Fibroblast of skin of right quadriceps (primary cell): ENCODE measurements at regions not wholly inside any gene's neighbourhood (a gene's known extent, or its start where the extent isn't known, plus 50 kb on each side); places are given as distances from the start of the nearest gene placed in this dataset.
"Not testable (repeated sequence)": the region's sequence is repeated elsewhere in the genome, so short reads cannot be mapped to it uniquely, and the experiment has no call there.

ENCODE experiments used
- DNase-seq: peaks from one replicate; pipeline ENCODE4 v3.0.0-alpha.2; 2013

DNA sequence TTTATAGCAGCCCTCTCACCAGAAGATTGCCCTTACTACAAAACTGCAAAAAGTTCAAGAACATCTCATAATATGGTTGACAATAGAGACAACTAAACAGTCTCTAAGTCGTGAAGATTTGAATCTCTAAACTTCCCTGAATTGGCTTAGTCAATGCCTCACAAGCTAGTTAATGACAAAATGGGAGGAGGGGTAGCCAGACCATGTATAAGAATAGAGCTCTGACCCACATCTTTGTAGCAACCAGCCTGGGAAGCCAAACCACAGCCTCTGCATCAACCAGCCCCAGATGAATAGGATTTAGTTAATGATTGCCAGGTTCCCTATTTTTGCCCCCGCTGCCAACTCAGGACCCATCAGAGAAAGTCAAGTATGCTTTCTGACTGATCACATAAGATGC lies 1265.9 kb upstream of the PCDH10 start:
- DNase-seq: peak; percentile 1

DNA sequence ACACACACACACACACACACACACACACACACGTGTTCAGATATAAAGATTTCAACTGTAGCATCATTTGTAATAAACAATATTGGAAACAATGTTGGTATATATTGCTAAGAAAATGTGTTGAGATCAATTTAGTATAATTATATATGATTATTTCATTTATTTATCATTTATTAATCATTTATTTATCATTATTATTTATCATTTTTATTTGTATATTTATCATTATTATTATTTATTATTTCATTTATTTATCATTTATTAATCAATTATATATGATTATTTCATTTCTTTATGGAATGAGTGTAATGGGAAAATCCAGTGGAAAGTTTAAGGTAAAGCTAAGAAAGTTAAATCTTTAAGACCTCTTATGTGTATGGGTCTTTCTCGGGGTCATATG lies 1223.4 kb upstream of the PCDH10 start:
- DNase-seq: not testable (repeated sequence)

DNA sequence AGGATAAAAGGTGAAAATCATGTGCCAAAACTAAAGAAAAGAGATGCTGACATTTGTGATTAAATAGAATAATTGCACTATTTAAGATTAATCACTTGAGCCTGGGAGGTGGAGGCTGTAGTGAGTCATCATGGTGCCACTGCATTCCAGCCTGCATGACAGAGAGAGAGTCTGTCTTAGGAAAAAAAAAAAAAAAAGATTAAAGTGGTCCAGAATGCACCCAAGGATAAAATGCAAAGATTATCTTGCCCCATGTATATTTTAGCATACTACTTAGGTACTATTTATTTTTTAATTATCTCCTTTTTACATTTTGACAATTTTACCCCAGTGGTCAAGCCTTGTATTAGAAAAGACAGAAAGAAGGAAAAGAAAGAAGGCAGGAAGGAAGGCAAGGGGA lies 1181.4 kb upstream of the PCDH10 start:
- peak; percentile 56 for DNase-seq

- DNase-seq: no peak
Measured at GRCh38 chr4:131974730-131975129, 1174.4 kb upstream of the PCDH10 start.

GRCh38 chr4:131975276-131976132 lies 1173.6 kb upstream of the PCDH10 start:
- DNase-seq: not testable (repeated sequence)

DNA sequence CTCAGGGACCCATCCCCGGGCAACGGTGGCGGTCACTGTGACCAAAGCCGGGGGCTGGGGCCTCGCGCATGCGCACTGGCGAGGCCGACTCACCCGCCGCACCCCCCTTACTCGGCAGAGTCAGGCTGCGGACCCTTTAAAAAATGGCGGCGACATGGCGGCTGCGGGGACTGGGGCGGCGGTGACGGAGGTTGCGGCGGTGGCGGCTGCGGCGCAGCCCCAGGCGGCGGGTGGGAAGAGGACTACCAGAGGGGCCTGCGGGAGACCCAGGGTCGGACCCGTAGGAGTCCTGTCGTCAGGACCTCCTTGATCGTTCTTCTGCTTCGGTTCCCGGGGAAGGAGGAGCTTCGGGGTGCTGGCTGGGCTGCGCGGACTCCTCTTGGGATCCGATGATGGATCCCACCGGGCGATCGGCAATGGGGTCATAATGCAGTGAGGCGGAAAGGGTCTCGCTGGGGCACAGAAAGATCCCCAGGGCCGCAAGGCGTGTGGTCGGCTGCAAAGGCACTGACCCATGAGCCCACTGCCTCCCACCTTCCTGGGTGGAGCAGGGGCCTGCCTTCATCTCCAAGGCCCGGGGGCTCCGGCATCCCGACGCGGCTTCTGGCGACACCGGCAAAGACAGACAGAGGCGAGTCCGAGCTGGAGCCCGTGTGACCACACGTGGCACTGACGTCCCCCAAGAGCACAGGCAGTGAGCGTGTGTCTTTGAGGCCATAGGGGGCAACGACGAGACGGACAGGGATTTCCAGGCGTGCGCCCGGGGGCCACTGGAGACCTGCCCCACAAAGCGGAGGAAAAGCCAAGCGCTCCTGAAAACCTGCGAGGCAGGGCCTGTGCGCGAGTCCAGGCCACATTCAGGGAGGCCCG lies 1172.7 kb upstream of the PCDH10 start:
- not testable (repeated sequence) for DNase-seq

DNA sequence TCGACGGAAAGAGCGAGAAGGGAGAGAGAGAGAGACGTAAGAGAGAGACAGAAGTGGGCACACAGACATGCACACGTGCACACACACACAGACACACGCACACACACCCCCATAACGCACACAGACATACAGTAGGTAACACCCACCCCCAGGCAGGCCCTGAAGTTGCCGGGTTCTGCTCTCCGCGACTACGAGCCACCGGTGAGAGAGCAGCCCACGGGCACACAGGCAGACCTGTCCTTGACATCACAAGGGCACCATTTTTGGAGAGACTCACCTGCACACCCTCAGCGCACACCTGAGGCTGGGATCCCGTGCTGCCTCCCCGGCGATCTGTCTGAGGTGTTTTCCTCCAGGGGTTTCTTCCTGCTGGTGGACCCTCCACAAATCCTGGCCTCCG lies 1171.0 kb upstream of the PCDH10 start:
- DNase-seq: no peak

- DNase-seq: no peak
Measured at GRCh38 chr4:131989576-131989975, 1159.5 kb upstream of the PCDH10 start.

GRCh38 chr4:132001542-132001941 lies 1147.6 kb upstream of the PCDH10 start:
- DNase-seq: peak; percentile 65

DNA sequence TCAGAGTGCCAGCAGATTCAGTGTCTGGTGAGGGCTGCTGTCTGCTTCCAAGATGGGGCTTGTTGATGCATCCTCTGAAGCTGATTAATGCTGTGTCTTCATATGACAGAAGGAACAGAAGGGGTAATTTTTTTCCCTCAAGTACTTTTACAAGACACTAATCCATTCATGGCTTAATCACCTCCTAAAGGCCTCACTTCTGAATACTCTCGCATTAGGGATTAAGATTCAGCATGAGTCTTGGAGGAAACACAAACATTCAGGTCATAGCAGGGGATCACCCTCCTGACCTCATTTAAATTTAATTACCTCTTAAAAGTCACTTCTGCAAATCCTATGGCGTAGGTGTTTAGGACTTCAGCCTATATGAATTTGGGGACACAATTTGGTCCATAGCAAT lies 1145.5 kb upstream of the PCDH10 start:
- no peak for DNase-seq

- no peak for DNase-seq
Measured at GRCh38 chr4:132015321-132015720, 1133.8 kb upstream of the PCDH10 start.

DNA sequence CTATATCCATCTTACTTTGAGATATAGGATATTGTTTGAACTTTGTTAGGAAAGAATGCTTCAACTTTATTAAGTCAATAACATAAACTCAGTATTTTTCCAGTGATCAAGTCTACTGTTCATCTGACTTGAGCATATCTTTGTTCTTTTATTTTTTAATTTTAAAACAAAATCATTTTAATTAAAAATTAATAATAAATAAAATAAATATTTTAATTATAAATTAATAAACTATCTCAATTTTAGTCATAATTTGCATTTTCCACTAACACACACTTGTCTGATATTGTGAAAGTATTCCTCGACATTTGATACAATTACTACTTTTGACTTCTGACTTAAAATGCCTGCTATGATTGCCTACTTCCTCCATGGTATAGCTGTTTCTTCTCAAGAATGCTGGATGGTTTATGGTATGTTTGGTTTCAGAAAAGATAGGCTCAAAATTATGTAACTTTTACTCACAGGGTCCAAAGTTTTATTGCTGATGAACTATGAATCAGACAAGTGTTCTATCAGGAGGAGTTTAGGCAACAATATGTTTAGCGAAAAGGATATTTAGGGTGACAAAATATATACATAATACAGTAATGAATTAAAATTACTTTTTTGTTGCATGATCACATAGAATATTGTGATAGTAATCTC lies 1132.3 kb upstream of the PCDH10 start:
- DNase-seq: no peak

- DNase-seq: no peak
Measured at GRCh38 chr4:132026166-132026565, 1122.9 kb upstream of the PCDH10 start.

DNA sequence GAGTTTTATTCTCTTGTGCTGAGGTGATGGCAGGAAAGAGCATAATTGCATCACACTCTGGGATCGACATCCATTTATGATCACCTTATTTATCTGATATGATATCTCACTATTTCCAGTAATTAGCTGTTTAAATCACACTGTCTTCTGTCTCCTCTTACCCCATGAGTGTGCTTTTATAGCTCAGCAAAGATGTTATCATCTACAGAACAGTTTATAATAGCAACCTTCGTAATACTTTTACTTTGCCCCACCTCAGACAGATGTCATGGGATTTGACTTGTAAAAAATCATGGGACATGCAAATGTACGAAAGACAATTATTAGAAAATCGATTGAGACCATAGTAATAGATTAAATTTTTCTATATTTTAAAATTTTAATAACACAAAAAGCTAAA lies 1122.3 kb upstream of the PCDH10 start:
- DNase-seq: no peak

DNA sequence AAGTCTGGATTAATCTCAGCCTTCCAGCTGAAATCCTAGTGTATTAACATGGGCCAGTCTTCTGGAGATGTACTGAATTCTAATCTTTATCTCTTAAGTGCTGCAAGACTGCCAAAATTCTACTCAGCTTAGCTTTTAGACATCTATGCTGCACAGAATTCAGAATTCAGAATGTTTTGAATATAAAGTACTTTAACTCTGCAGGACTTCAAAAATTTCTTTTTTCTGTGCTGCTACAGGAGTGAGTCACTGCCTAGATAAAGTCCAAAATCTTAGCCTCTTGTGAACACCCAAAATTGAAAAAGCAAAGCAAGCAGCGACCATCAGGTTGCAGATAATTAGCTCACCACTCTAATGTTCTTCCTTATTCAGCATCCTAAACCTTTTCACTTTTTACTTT lies 1092.6 kb upstream of the PCDH10 start:
- DNase-seq: peak; percentile 16

GRCh38 chr4:132059227-132059626 lies 1089.9 kb upstream of the PCDH10 start:
- DNase-seq: no peak

DNA sequence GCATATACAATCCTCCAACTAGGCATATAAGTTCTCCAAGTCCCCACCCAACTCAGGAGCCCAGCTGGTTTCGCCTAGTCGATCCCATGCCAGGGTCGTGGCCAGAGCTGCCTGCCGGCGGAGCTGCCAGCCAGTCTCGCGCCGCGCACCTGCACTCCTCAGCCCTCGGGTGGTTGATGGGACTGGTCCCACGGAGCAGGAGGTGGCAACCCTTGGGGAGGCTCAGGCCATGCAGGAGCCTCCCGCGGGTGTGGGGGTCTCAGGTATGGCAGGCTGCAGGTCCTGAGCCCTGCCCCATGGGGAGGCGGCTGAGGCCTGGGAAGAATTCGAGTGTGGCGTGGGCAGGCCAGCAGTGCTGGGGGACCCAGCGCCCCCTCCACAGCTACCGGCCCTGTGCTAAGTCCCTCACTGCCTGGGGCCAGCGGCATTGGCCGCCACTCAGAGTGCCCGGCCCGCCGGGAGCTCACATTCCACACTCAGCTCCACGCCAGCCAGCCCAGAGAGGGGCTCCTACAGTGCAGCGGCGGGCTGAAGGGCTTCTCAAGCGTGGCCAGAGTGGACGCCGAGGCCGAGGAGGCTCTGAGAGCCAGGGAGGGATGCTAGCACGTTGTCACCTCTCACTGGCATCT lies 1086.4 kb upstream of the PCDH10 start:
- no peak for DNase-seq

DNA sequence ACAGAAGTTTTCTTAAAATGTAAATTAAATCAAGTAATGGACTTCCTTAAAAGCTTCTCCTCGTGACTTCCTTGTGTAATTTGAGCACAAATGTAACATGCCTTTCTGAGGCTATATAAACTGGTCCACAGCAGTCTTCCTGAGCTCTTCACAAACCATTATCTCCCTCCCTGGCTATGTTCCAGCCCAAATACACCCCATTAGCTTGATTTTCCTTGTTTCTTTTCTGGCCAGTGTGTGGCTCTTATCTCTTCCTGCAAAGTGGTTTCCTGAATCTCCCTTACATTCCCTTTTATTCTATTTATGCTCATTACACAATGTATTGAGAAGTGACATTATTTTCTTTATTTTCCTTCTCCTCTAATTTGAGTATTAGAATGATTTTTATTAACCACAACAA lies 1085.3 kb upstream of the PCDH10 start:
- no peak for DNase-seq

DNA sequence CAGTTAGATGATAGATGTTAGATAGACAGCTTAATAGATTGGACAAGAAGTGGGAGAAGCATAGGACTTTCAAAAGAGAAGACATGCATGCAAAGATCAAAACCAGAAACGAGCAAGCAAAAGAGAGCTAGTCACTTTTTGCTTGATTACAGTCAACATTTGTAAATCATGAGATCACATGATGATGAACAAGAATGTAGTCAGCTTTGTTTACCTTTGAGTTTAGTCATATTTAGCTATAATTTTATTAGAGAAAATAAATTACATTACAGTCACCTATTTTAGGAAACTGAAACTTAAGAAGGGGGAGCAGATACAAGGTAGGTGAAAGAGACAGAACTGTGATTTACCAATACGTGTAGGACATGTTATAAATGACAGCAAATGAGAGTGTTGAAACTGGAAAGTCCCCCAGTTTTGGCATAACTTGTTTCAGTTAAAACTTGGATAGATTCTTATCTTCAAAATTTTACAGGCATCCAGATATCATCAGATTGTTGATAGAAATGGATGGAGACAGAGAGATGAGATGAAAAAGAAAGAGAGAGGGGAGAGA lies 1083.1 kb upstream of the PCDH10 start:
- peak; percentile 49 for DNase-seq

GRCh38 chr4:132071815-132072214 lies 1077.3 kb upstream of the PCDH10 start:
- peak; percentile 72 for DNase-seq

DNA sequence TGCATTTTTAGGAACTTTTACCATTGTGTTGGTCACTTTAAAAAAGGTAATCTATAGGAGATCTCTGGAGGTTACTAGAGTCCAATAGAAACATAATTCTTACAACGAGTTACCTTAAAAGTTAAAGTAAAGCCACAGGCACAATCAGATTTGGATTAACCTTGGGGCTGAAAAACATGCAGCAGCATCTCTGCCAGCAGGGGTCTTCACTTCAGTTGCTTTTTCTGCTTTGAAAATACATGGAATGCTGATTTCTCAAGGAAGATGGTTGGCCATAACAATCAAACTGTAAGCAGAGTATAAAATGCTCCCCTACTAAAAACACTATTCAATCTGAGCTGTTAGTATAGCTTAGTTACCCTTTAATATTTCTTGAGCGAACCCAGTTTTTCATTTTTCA lies 1072.3 kb upstream of the PCDH10 start:
- no peak for DNase-seq

GRCh38 chr4:132085105-132085504 lies 1064.0 kb upstream of the PCDH10 start:
- no peak for DNase-seq

DNA sequence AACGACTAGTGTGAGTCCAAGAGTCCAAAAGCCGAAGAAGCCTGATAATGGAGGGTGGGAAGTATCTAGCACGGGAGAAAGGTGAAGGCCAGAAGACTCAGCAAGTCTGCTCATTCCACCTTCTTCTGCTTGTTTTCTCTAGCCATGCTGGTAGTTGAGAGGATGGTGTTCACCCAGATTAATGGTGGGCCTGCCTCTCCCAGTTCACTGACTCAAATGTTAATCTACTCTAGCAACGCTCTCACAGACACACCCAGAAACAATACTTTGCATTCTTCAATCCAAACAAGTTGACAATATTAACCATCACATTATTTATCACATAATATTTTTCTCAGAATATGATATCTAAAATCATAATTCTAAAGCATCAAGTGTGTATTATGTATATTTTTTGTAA lies 1055.1 kb upstream of the PCDH10 start:
- no peak for DNase-seq
